NCI-H2029 treated with DMSO at 0.1 percent for 48 hours (cell line): ENCODE measurements at regions not wholly inside any gene's neighbourhood (a gene's known extent, or its start where the extent isn't known, plus 50 kb on each side); places are given as distances from the start of the nearest gene placed in this dataset.

Source experiments
- DNase-seq: peaks from one replicate; lab custom pipeline; 2025; lab: John Stamatoyannopoulos, UW

- no peak for DNase-seq
These were observed 127.5 kb upstream of the RMST start for GRCh38 chr12:97335115-97335514.

DNA sequence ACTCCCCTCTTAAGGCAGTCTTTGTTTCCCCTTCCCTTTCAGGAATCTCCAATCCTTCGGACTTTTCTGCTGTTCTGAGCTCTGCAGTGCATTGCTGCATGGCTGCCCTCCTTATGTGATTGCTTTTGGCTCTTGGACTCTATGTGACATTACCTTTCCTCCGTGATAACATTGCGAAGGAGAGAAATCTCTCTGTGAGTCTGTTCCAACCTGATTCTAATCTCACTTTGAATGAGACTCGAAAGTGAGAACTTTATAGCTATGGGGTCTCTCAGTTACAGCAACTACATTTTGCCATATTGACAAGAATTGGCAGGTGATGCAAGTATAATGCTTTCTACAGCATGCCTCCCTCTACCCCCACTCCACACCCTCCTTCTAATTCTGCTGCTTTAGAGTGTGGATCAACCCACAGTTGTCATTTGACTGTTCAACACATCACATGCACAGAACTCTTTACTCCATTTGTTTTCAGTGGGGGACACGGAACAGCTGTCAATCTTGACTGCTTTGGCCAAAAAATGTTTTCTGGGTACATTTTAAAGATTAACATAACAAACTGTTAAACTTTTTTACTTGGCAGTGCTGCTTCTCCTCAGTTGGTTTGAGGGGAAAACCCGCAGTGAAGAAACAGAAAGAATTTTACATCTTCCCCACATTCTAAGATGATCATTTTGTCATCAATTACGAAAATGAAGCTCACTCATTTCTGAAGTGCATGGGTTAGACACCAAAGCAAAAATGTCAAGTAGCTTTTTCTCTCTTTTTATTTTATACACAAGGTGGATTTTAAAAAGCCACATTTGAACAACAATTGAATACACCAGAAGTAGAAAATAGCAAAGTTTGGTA lies 125.5 kb upstream of the RMST start:
- no peak for DNase-seq

GRCh38 chr12:97342130-97342529 lies 120.5 kb upstream of the RMST start:
- DNase-seq: no peak

DNA sequence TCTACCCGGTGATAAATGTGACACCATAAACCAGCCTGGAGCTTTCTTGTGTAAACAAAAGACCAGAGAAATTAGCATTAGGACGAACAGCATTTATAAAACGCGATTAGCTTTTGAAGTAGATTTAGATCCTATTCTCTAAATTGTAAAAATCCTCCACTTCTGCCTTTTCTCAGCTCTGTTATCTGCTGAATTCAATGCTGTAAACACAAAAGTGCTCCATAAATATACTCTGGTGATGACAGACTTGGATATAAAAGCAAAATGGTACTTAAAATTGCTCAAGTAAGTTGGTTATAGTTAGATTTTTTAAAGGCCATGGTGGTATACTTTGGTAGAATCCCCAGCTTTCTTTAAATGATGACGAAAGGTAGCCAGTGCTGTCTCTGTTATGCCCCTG lies 114.6 kb upstream of the RMST start:
- DNase-seq: no peak

GRCh38 chr12:97358361-97358760 lies 104.2 kb upstream of the RMST start:
- no peak for DNase-seq

GRCh38 chr12:97359021-97359690 lies 103.4 kb upstream of the RMST start:
- no peak for DNase-seq

- DNase-seq: no peak
These were observed 98.9 kb upstream of the RMST start for GRCh38 chr12:97363693-97364092.

GRCh38 chr12:97368462-97369163 lies 94.0 kb upstream of the RMST start:
- DNase-seq: no peak

DNA sequence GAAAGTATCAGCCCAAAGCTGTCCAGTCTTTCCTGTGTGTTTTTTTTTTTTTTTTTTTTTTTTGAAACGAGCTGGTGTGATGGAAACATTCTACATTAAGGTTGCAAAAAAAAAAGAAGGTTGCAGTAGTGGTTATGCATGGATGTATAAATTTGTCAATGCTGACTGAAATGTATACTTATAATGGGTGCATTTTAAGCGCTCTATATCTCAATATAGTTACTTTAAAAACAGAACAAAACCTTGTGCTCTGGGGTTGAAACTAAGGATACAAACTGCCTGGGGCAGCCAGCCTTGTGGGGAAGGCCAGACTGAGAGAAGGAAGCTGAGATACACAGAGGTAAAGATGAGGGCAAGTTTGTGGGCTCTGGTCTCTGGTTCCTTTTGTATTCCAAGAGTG lies 87.3 kb upstream of the RMST start:
- no peak for DNase-seq

DNA sequence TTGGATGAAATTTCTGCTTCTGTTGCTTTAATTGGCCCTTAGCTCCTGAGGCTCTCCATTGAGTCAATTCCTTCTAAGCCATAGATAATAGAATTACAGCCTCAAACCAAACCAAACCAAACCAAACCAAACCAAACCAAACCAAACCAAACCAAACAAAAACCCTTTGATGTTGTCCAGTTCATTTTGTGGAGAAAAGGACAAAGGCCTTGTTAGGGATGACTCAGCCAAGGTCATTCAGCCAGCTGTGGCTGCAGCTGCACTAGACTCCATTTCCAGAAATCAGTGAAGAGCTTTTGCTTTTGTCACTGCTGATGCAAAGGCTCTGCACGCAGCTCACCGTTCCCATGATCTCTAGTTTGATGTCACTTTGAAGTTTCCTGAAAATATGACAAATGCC lies 82.2 kb upstream of the RMST start:
- DNase-seq: no peak

DNA sequence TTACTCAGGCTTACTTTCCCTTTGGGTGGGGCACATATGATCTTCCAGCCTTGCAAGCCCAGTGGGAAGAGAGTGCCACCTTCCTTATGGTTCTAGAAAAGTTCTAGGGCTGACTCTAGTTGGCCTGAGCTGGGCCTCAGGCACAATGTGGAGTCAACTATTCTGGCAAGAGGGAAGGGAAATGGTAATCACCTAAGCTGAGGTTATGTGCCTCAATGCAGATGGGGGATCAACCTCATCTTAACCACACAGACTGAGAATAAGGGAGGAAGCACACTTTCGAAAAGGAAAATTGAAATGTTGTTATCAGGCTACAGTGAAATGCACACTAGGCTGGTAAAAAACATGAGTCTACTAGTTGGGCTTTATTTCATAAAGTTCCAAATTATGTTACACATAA lies 77.5 kb upstream of the RMST start:
- DNase-seq: no peak

DNA sequence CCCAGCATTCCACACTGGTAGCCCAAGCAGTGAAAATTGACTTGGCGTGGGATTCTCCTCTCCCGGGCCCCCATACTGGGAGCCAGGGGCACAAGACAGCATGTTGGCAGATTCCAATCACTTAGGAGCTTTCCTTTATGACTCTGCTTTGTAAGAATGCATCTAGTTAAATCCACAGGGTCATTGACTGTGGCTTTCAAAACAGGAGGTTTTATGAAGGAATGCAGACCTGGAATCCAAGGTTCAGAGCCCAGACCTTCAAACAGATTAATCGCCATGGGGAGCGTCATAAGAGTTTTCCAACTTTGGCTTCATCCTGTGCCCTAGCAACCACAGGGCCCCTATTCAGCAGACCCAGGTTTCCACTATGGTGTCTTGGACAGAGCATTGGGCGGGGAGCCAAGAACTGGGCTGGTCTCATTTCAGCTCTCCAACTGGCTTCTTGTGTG lies 76.4 kb upstream of the RMST start:
- DNase-seq: no peak

- DNase-seq: no peak
These were observed 74.8 kb upstream of the RMST start for GRCh38 chr12:97387844-97388243.

GRCh38 chr12:97394657-97395056 lies 67.9 kb upstream of the RMST start:
- no peak for DNase-seq

GRCh38 chr12:97397008-97397407 lies 65.6 kb upstream of the RMST start:
- DNase-seq: no peak

- DNase-seq: no peak
These were observed 63.9 kb upstream of the RMST start for GRCh38 chr12:97398704-97399103.

- DNase-seq: no peak
These were observed 58.5 kb upstream of the RMST start for GRCh38 chr12:97404093-97404492.

GRCh38 chr12:97404543-97404942 lies 58.1 kb upstream of the RMST start:
- peak; percentile 81 for DNase-seq

- DNase-seq: no peak
These were observed 54.2 kb upstream of the RMST start for GRCh38 chr12:97408363-97408762.

DNA sequence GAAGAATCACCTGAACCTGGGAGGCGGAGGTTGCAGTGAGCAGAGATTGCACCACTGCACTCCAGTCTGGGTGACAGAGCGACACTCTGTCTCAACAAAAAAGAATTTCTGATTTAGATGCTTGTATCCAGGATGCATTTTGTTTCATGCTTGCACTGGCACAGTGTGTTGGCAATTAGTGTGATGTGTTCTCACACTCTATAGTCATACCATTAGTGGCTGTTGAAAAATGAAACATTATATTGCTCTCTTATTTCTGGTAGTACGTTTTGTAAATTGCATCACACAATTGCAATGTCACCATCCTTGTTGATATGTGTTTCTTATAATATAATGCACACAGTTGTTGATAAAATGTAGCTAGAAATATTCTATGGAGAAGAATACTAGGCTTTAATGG lies 51.3 kb upstream of the RMST start:
- DNase-seq: no peak
